Body of pancreas (tissue), 4 donors: ENCODE measurements at regions not wholly inside any gene's neighbourhood (a gene's known extent, or its start where the extent isn't known, plus 50 kb on each side); places are given as distances from the start of the nearest gene placed in this dataset.
"Not testable (repeated sequence)": the region's sequence is repeated elsewhere in the genome, so short reads cannot be mapped to it uniquely, and the experiment has no call there.

ENCODE experiments used
- ATAC-seq: fragments of 150-250 bp; one replicate; pipeline ENCODE4 v1.9.1; 2016
- DNase-seq, 4 donors: peaks; one replicate each; pipeline ENCODE4 v3.0.0-alpha.2; 2019
- H3K27ac ChIP-seq, 4 donors: fragments of 200-600 bp; sonication (generic); 1 replicate in 3 of 4; 2 replicates in 1 of 4; pipeline versions ENCODE4 v1.5.1 to v1.6.1; 2016 to 2019; ENCODE audit warnings: mild to moderate bottlenecking in 1 of 4, mixed read lengths in 1 of 4, moderate library complexity in 1 of 4
- H3K27me3 ChIP-seq, 2 donors: fragments of 200-600 bp; sonication (generic); one replicate each; pipeline ENCODE4 v1.6.0; 2016; ENCODE audit warnings: mild to moderate bottlenecking in 1 of 2
- H3K36me3 ChIP-seq, 2 donors: fragments of 200-600 bp; sonication (generic); replicated peaks in 1 of 2; 2 replicates each; pipeline ENCODE4 v1.5.1; 2016; ENCODE audit warnings: low read depth in 2 of 2; ENCODE audit not compliant: insufficient read depth in 1 of 2
- H3K4me1 ChIP-seq: fragments of 200-600 bp; sonication (generic); one replicate; pipeline ENCODE4 v1.6.0; 2016
- H3K4me3 ChIP-seq, 2 donors: fragments of 200-600 bp; sonication (generic); 1 replicate in 1 of 2; 2 replicates in 1 of 2; pipeline ENCODE4 v1.5.1; 2016 to 2019
- H3K9me3 ChIP-seq, 3 donors: fragments of 200-600 bp; sonication (generic); 1 replicate in 2 of 3; 2 replicates in 1 of 3; pipeline ENCODE4 v1.5.1; 2016
- CTCF ChIP-seq, 7 experiments: fragments of 450-650 bp in 4 of 7; fragments of 200-600 bp in 3 of 7; sonication (generic) in 3 of 7; IDR thresholded peaks; one replicate each; pipeline ENCODE4 v1.5.1; 2016 to 2019; ENCODE audit warnings: antibody characterized with exemption in 7 of 7
- POLR2A ChIP-seq, 3 donors: fragments of 450-650 bp; IDR thresholded peaks; one replicate each; pipeline ENCODE4 v1.6.1; 2016; ENCODE audit warnings: antibody characterized with exemption in 3 of 3, mild to moderate bottlenecking in 2 of 3
- WGBS, 2 donors: methylation state at CpG; one replicate each; pipeline ENCODE4 v1.1.5; 2017; 5-methylcytosine and 5-hydroxymethylcytosine counted together
- intact Hi-C: fragments of 100-400 bp; cut with DNase I; formaldehyde crosslinking; loops from one replicate; pipeline ENCODE4 v1.15.1; 2023

GRCh38 chr7:13745530-13745929 lies 243.9 kb downstream of the ETV1 start:
- H3K4me1 ChIP-seq, result no peaks in the 10 kb centered on the region
- no peaks in the 10 kb centered on the region for H3K27me3 ChIP-seq
- H3K9me3 ChIP-seq, result no peaks in the 10 kb centered on the region
- H3K27ac ChIP-seq, result no peak overlapping the region
- no peak for DNase-seq
- H3K36me3 ChIP-seq, result no peaks in the 10 kb centered on the region
- no peak overlapping the region for H3K4me3 ChIP-seq
- TF ChIP-seq POLR2A (IDR thresholded peaks at IDR 0.05) (no peak), CTCF (IDR thresholded peaks at IDR 0.05) (no peak)
- 81 to 97% methylated on average over 1 of the region's 1 CpG for WGBS, 2 donors
- ATAC-seq, result no peak
- intact Hi-C loops, result no loop called here

GRCh38 chr7:13748998-13749397 lies 240.5 kb downstream of the ETV1 start:
- H3K9me3 ChIP-seq, result no peaks in the 10 kb centered on the region
- H3K36me3 ChIP-seq, result no peaks in the 10 kb centered on the region
- H3K27me3 ChIP-seq, result no peaks in the 10 kb centered on the region
- H3K4me3 ChIP-seq, result no peak overlapping the region
- intact Hi-C loops, result no loop called here
- no peak for DNase-seq
- WGBS, 2 donors, result 31 to 34% methylated on average over 6 of the region's 6 CpGs
- no peaks in the 10 kb centered on the region for H3K4me1 ChIP-seq
- TF ChIP-seq POLR2A (IDR thresholded peaks at IDR 0.05) (no peak), CTCF (IDR thresholded peaks at IDR 0.05) (no peak)
- H3K27ac ChIP-seq, result no peak overlapping the region
- no peak for ATAC-seq

GRCh38 chr7:13749636-13750035 lies 239.8 kb downstream of the ETV1 start:
- Histone ChIP-seq H3K9me3 (no peaks in the 10 kb centered on the region), H3K27me3 (no peaks in the 10 kb centered on the region), H3K4me3 (no peak overlapping the region), H3K4me1 (no peaks in the 10 kb centered on the region), H3K36me3 (no peaks in the 10 kb centered on the region), H3K27ac (no peak overlapping the region)
- no peak for ATAC-seq
- intact Hi-C loops, result no loop called here
- no peak for DNase-seq
- WGBS, 2 donors, result 66 to 71% methylated on average over 3 of the region's 3 CpGs
- TF ChIP-seq CTCF (IDR thresholded peaks at IDR 0.05) (no peak), POLR2A (IDR thresholded peaks at IDR 0.05) (no peak)

GRCh38 chr7:13751766-13752165 lies 237.7 kb downstream of the ETV1 start:
- WGBS, 2 donors, result 15 to 16% methylated on average over 1 of the region's 1 CpG
- intact Hi-C loops, result no loop called here
- no peak for TF ChIP-seq POLR2A (IDR thresholded peaks at IDR 0.05)
- ATAC-seq, result no peak
- Histone ChIP-seq H3K27ac (no peak overlapping the region), H3K36me3 (no peaks in the 10 kb centered on the region), H3K4me1 (no peaks in the 10 kb centered on the region), H3K27me3 (no peaks in the 10 kb centered on the region), H3K9me3 (no peaks in the 10 kb centered on the region), H3K4me3 (no peak overlapping the region)
- no peak for DNase-seq

- Histone ChIP-seq H3K27me3 (no peaks in the 10 kb centered on the region), H3K27ac (no peak overlapping the region), H3K4me3 (no peak overlapping the region), H3K9me3 (no peaks in the 10 kb centered on the region), H3K4me1 (no peaks in the 10 kb centered on the region), H3K36me3 (no peaks in the 10 kb centered on the region)
- no peak for ATAC-seq
- TF ChIP-seq CTCF (IDR thresholded peaks at IDR 0.05), result no peak
- TF ChIP-seq POLR2A (IDR thresholded peaks at IDR 0.05), result no peak
- DNase-seq, result no peak
- intact Hi-C loops, result no loop called here
- WGBS, 2 donors, result 56 to 64% methylated on average over 1 of the region's 1 CpG
Measured at GRCh38 chr7:13757841-13758240, 231.6 kb downstream of the ETV1 start.

GRCh38 chr7:13765853-13766252 lies 223.6 kb downstream of the ETV1 start:
- H3K27ac ChIP-seq, H3K36me3 ChIP-seq, ATAC-seq, H3K4me1 ChIP-seq, intact Hi-C loops, H3K9me3 ChIP-seq, H3K27me3 ChIP-seq, H3K4me3 ChIP-seq, DNase-seq: not testable (repeated sequence)
- WGBS, 2 donors, result 81% methylated on average over 12 to 13 of the region's 16 CpGs
